VCaP (cell line): ENCODE measurements at regions not wholly inside any gene's neighbourhood (a gene's known extent, or its start where the extent isn't known, plus 50 kb on each side); places are given as distances from the start of the nearest gene placed in this dataset.

Experiments used
- H3K27ac ChIP-seq: fragments of 450-650 bp; 2 replicates; pipeline ENCODE4 v1.5.1; 2017
- TF ChIP-seq, protein P1 (sequence below): fragments of 450-650 bp; conservative IDR thresholded peaks from 2 replicates; pipeline ENCODE4 v1.5.1; 2017; ENCODE audit warnings: mild to moderate bottlenecking, moderate library complexity

DNA sequence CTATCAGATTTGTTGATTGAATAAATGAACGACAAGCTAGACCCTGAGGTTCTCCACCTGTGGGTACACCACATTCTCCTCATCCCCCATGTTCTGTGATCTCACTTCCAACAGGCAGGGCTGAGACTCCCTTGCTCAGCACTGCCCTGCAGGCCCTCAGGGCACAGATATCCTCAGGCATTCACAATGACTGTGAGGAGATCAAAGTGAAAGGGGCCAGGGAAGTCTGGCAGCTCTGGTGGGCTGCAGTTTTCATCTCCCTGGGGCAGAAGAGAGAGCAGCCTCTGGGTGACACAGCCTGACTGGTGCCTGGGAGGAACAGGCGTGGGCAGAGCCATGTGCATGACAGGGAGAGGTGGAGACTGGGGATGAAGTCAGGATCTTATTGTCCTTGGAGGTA is 142.4 kb upstream of the C9orf72 start:
- no peak overlapping the region for H3K27ac ChIP-seq
- TF ChIP-seq, protein P1, sequence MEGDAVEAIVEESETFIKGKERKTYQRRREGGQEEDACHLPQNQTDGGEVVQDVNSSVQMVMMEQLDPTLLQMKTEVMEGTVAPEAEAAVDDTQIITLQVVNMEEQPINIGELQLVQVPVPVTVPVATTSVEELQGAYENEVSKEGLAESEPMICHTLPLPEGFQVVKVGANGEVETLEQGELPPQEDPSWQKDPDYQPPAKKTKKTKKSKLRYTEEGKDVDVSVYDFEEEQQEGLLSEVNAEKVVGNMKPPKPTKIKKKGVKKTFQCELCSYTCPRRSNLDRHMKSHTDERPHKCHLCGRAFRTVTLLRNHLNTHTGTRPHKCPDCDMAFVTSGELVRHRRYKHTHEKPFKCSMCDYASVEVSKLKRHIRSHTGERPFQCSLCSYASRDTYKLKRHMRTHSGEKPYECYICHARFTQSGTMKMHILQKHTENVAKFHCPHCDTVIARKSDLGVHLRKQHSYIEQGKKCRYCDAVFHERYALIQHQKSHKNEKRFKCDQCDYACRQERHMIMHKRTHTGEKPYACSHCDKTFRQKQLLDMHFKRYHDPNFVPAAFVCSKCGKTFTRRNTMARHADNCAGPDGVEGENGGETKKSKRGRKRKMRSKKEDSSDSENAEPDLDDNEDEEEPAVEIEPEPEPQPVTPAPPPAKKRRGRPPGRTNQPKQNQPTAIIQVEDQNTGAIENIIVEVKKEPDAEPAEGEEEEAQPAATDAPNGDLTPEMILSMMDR: no peak

DNA sequence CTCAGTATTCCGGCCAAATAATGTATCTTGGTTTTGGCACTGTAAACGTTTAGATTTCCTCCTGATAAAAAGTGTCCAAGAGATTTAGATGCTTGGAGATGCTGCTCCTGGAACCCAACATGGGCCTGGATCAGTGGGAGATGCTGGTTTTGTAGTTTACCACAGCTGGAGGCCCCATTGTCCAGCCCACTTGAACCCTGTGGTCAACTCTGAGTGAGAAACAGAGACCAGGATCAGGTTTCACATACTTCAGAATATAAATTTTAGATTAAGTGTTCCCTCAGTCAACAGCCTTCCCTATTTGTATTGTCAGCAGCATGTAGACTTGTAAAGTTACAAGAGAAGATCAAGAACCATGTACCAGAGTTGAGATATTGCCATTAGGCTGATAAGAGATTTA is 144.7 kb upstream of the C9orf72 start:
- no peak overlapping the region for H3K27ac ChIP-seq
- TF ChIP-seq, protein P1: no peak

DNA sequence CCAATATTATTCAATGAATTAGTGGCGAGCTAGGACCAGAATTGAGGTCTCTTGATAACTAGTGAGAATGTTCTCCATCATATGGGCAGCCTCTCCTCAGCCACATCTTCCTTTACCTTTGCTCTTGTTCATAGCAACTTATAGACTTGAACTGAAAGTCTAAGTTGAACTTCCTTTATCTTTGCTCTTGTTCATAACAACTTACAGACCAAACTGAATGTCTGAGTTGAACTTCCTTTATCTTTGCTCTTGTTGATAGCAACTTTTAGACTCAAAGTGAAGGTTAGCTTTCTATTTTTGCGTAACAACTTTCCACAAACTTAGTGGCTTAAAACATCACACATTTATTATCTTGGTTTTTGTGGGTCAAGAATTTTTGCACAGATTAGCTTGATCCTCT is 146.4 kb upstream of the C9orf72 start:
- no peak overlapping the region for H3K27ac ChIP-seq
- TF ChIP-seq, protein P1: no peak

DNA sequence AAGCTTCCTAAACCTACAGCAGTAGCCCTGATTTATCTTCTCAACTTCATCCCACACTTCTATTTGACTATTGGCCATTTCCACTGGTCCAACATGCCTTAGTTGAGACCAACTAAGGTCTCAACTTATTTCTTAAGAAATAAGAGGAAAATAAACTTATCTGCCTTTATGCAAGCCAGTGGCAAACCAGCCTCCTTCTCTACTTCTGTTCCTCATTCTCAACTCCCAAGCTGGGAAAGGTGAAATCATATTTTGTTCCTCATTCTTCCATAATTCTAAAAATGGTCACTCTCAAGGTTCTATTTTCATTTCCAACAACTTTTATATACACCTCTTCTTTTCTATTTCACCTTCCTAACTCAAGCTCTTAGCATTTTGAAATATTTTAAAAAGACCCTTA is 149.6 kb upstream of the C9orf72 start:
- H3K27ac ChIP-seq: no peak overlapping the region
- TF ChIP-seq, protein P1: no peak

DNA sequence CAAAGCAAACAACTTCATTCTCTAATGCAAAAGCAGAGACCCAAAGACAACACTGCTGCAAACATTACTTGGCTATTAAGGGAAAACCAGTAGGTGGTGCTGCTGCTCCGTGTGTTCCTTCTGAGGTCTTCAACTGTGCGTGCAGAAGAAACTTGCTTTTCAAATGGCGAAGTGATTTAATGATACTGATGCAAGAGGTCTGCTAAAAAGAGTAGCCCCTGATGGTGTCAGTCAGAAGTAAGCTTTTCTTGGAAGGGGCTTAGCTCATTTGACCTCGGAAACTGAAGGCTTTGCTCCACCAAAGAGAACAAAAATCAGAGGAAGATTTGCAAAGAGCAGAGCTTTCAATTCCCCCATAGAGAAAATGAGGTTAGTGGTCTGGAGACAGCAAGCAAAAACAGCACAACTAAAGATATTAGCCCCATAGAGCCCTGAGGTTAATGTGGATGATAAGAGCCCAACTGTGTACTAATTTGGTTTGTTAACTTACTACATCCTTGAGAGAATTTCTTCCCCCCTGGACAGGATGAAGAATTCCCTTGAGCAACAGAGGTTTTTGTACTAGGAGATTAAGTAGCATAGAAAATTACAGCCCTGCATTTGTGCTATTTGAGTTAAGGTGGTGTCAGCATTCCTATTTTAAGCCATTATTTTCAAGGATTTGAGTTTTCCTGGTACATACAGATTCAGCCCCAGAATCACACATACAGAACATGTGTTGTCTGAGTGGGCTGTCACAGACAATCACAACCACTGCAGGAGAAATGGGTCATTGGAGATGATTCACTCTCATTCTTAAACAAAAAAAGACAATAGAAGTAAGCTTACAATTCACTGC is 153.2 kb upstream of the C9orf72 start:
- TF ChIP-seq, protein P1: peak; percentile 95

DNA sequence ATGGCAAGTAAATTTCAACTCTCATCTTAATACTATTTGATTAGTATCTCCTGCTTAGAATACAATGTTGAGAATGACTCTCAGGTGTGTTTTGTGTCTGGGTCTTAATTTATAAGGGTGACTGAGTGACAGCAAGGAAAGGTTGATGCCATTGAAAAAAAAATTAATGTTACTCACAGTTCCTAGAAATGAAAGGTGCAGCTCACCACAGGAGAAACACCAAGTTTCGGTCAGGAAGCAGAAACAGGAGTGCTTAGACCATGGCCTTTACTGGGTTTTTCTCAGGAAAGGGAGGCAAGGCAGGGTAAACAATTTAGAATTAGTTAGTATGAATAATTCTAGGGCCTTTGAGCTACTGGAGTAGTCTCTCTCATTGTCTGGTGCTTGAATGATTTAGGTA is 159.2 kb upstream of the C9orf72 start:
- TF ChIP-seq, protein P1: no peak
- no peak overlapping the region for H3K27ac ChIP-seq

More for the DNA sequence above, 153.2 kb upstream of the C9orf72 start:
- H3K27ac ChIP-seq: no peak overlapping the region

DNA sequence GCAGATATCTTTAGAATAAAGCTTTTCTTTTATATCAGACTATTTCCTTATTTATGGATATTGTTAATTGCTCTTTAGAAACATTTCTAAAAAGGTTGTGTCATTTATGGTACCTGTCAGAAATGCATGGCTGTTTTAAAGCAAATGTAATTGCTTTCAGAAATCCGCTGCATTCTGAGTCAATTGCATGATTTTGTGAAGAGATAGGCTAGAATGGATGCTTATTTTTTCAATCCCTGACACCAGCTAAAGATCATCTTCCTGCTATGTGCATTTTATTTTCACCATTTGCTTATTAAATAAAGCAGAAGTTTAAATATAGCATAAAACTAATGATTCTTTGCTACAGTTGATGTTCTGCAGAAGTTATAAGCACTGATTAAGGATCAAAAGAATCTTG is 170.2 kb upstream of the C9orf72 start:
- TF ChIP-seq, protein P1: no peak
- no peak overlapping the region for H3K27ac ChIP-seq
